ENCODE measurements at regions not wholly inside any gene's neighbourhood (a gene's known extent, or its start where the extent isn't known, plus 50 kb on each side); places are given as distances from the start of the nearest gene placed in this dataset.

DNA sequence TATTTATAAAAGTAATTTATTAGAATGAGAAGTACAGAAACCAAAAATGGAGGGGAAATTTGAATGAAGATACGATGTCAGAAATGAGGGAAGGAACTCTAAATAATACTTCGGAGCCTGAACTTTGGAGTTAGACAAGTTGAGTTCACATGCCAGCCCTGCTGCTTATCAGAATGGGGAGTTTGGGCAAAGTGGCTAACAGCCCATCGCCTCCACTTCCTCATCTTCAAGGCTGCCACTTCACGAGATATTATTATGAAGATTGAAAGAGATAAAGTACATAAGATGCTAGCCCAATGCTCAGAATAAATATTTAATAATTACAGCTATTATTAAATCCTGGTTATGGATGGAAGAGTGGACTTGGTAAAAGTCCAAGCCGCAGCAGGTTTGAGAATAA lies 56.2 kb upstream of the ABCA1 start:
- Histone ChIP-seq H3K4me3 (no peak overlapping the region), H3K27ac (no peak overlapping the region), H3K9me3 (no peaks in the 10 kb centered on the region), H3K27me3 (no peaks in the 10 kb centered on the region), H3K36me3 (no peaks in the 10 kb centered on the region), H3K4me1 (peaks cover 0 to 23% (median 0%) of the 10 kb centered on the region in 12 donors)
- intact Hi-C loops (cut with DNase I) = no loop called here
- WGBS, 4 donors = 74 to 79% (median 77%) methylated on average over 5 of the region's 5 CpGs
- no peak for DNase-seq
- ATAC-seq = no peak
- TF ChIP-seq POLR2A (IDR thresholded peaks at IDR 0.05) = no peak
- TF ChIP-seq, protein P1, sequence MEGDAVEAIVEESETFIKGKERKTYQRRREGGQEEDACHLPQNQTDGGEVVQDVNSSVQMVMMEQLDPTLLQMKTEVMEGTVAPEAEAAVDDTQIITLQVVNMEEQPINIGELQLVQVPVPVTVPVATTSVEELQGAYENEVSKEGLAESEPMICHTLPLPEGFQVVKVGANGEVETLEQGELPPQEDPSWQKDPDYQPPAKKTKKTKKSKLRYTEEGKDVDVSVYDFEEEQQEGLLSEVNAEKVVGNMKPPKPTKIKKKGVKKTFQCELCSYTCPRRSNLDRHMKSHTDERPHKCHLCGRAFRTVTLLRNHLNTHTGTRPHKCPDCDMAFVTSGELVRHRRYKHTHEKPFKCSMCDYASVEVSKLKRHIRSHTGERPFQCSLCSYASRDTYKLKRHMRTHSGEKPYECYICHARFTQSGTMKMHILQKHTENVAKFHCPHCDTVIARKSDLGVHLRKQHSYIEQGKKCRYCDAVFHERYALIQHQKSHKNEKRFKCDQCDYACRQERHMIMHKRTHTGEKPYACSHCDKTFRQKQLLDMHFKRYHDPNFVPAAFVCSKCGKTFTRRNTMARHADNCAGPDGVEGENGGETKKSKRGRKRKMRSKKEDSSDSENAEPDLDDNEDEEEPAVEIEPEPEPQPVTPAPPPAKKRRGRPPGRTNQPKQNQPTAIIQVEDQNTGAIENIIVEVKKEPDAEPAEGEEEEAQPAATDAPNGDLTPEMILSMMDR (IDR thresholded peaks at IDR 0.05) = no peak

DNA sequence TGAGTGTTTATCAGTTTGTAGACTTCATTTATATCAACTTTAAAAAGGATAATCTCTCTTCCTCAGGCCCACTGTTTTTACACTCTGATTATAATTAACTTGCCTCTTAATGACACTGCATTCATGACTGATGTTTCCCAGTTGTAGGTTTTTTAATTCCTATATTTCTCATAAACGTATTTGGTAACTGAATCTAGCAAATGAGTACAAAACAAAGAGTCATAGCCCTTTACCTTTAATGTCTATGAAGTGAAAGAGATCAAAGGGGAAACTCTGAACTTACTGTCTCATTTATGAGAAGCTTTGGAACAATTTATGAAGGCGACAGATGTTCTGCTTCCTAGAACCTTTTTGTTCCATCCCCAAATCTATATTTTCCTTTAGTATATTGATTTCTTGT lies 56.6 kb upstream of the ABCA1 start:
- Histone ChIP-seq H3K4me1 (peaks cover 0 to 26% (median 0%) of the 10 kb centered on the region in 12 donors), H3K36me3 (no peaks in the 10 kb centered on the region), H3K4me3 (no peak overlapping the region), H3K27me3 (no peaks in the 10 kb centered on the region), H3K9me3 (no peaks in the 10 kb centered on the region), H3K27ac (no peak overlapping the region)
- no peak for ATAC-seq
- 75 to 86% (median 80%) methylated on average over 2 of the region's 2 CpGs for WGBS, 4 donors
- intact Hi-C loops (cut with DNase I) = no loop called here
- no peak for DNase-seq
- no peak for TF ChIP-seq POLR2A (IDR thresholded peaks at IDR 0.05)
- TF ChIP-seq, protein P1 (IDR thresholded peaks at IDR 0.05) = no peak

DNA sequence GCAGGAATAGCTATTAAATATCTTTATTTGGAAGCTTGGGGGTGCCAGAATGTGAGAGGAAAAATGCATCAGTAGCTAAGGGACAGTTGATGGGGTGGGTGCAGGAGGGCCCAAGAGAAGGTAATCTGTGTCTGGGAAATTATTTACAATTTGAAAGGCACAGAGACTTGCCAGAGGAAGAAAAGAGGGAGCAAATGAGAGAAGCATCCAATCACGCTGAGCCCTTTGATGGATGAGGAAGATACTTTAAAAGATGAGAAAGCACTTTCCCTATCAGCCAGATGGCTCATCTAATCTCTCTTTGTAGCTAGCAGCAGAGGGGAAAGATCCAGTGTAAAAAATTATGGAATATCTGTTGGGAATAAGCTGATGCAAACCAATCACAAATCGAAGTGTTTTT lies 57.0 kb upstream of the ABCA1 start:
- H3K9me3 ChIP-seq = no peaks in the 10 kb centered on the region
- no peaks in the 10 kb centered on the region for H3K36me3 ChIP-seq
- no peak for DNase-seq
- no peak for ATAC-seq
- H3K4me3 ChIP-seq = no peak overlapping the region
- intact Hi-C loops (cut with DNase I) = no loop called here
- H3K27ac ChIP-seq = no peak overlapping the region
- no peaks in the 10 kb centered on the region for H3K27me3 ChIP-seq
- TF ChIP-seq, protein P1 (IDR thresholded peaks at IDR 0.05) = no peak
- TF ChIP-seq POLR2A (IDR thresholded peaks at IDR 0.05) = no peak
- WGBS, 4 donors = 67 to 80% (median 76%) methylated on average over 2 of the region's 2 CpGs
- H3K4me1 ChIP-seq = peaks cover 0 to 30% (median 0%) of the 10 kb centered on the region in 12 donors

DNA sequence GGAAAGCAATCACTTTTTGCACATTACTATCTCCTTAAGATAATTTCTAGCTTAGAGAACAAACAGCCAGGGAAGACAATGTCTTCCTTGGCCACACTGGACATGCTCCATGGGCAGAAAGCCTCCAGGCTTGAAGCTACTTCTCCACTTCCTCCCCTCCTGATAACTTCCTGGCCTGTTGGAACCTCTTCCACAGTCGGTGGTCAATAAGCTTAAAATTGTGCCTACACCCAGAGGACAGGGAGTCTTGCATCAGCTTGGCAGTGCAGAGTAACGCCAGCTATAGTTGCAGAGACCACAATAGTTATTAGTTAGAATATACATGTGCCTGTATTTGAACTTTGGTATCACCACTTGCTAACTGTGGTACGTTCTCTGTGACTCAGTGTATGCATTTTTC lies 58.1 kb upstream of the ABCA1 start:
- ATAC-seq = no peak
- intact Hi-C loops (cut with DNase I) = no loop called here
- Histone ChIP-seq H3K27me3 (no peaks in the 10 kb centered on the region), H3K36me3 (no peaks in the 10 kb centered on the region), H3K9me3 (no peaks in the 10 kb centered on the region), H3K4me3 (no peak overlapping the region), H3K27ac (no peak overlapping the region), H3K4me1 (peaks cover 0 to 41% (median 10%) of the 10 kb centered on the region in 12 donors)
- no peak for DNase-seq
- TF ChIP-seq, protein P1 (IDR thresholded peaks at IDR 0.05) = no peak
- TF ChIP-seq POLR2A (IDR thresholded peaks at IDR 0.05) = no peak
- 74 to 82% (median 80%) methylated on average over 3 of the region's 3 CpGs for WGBS, 4 donors

Measured in heart left ventricle (tissue), 16 donors.